Right lobe of liver (tissue), 6 donors: ENCODE measurements at regions not wholly inside any gene's neighbourhood (a gene's known extent, or its start where the extent isn't known, plus 50 kb on each side); places are given as distances from the start of the nearest gene placed in this dataset.
"Not testable (repeated sequence)": the region's sequence is repeated elsewhere in the genome, so short reads cannot be mapped to it uniquely, and the experiment has no call there.

ENCODE experiments used
- ATAC-seq, 4 donors: fragments of 200-7000 bp; cut with Tn5 transposase; one replicate each; pipeline ENCODE4 v1.9.1; 2020; ENCODE audit warnings: mild to moderate bottlenecking in 4 of 4, moderate library complexity in 4 of 4
- DNase-seq, 3 donors: peaks; one replicate each; pipeline ENCODE4 v3.0.0-alpha.2; 2020
- H3K27ac ChIP-seq, 3 donors: fragments of 200-600 bp; one replicate each; pipeline ENCODE4 v1.8.0; 2022
- H3K27me3 ChIP-seq, 2 donors: fragments of 200-600 bp; one replicate each; pipeline ENCODE4 v1.8.0; 2022
- H3K36me3 ChIP-seq, 4 donors: fragments of 200-600 bp; sonication (generic) in 1 of 4; one replicate each; pipeline versions ENCODE4 v1.5.1 to v1.8.0; 2017 to 2022; ENCODE audit warnings: control low read depth in 1 of 4
- H3K4me1 ChIP-seq, 4 donors: fragments of 200-600 bp; sonication (generic) in 1 of 4; one replicate each; pipeline versions ENCODE4 v1.5.1 to v1.8.0; 2017 to 2022; ENCODE audit warnings: control low read depth in 1 of 4
- H3K4me3 ChIP-seq, 3 donors: fragments of 200-600 bp; one replicate each; pipeline ENCODE4 v1.8.0; 2022
- H3K9me3 ChIP-seq, 4 donors: fragments of 200-600 bp; sonication (generic) in 1 of 4; one replicate each; pipeline versions ENCODE4 v1.5.1 to v1.8.0; 2017 to 2022; ENCODE audit warnings: control low read depth in 1 of 4
- CTCF ChIP-seq, 4 donors: fragments of 200-600 bp in 3 of 4; fragments of 450-650 bp in 1 of 4; IDR thresholded peaks; one replicate each; pipeline versions ENCODE4 v1.5.1 to v1.8.0; 2016 to 2022; ENCODE audit warnings: antibody characterized with exemption in 4 of 4, mild to moderate bottlenecking in 2 of 4
- POLR2A ChIP-seq: fragments of 450-650 bp; IDR thresholded peaks from one replicate; pipeline ENCODE4 v1.6.1; 2017; ENCODE audit warnings: antibody characterized with exemption, mild to moderate bottlenecking
- WGBS: methylation state at CpG from one replicate; pipeline ENCODE4 v1.1.6; 2018; ENCODE audit warnings: low coverage, low lambda C conversion rate; ENCODE audit not compliant: insufficient coverage; ENCODE audit errors: missing lambda C conversion rate; 5-methylcytosine and 5-hydroxymethylcytosine counted together
- intact Hi-C, 2 donors: fragments of 100-400 bp; cut with DNase I; formaldehyde crosslinking; loops; one replicate each; pipeline versions ENCODE4 v1.11.2 to v1.14.1; 2022
- donor health status: DM: no; HTN: yes; CAD: no.
- donor health status: DM: no; HTN: no; CAD: no.
- donor health status: DM: no; HTN: no; CAD: no.
- donor health status: DM: no; HTN: yes; CAD: no.
- donor health status: DM: no; HTN: yes; CAD: no.

GRCh38 chr10:6985644-6986043 is 405.6 kb upstream of the PRKCQ start:
- Histone ChIP-seq H3K36me3 (no peaks in the 10 kb centered on the region), H3K4me3 (no peak overlapping the region), H3K9me3 (no peaks in the 10 kb centered on the region), H3K27ac (no peak overlapping the region), H3K4me1 (no peaks in the 10 kb centered on the region), H3K27me3 (no peaks in the 10 kb centered on the region)
- intact Hi-C loops: no loop called here
- no peak for TF ChIP-seq POLR2A
- no peak for TF ChIP-seq CTCF (IDR thresholded peaks at IDR 0.05)
- ATAC-seq: no peak
- 72% methylated on average over 6 of the region's 9 CpGs for WGBS
- no peak for DNase-seq

GRCh38 chr10:6984971-6985370 is 404.9 kb upstream of the PRKCQ start:
- intact Hi-C loops: no loop called here
- no peak for TF ChIP-seq POLR2A
- TF ChIP-seq CTCF (IDR thresholded peaks at IDR 0.05): no peak
- 73% methylated on average over 2 of the region's 2 CpGs for WGBS
- no peaks in the 10 kb centered on the region for H3K4me1 ChIP-seq
- H3K36me3 ChIP-seq: no peaks in the 10 kb centered on the region
- H3K9me3 ChIP-seq: no peaks in the 10 kb centered on the region
- H3K27ac ChIP-seq: no peak overlapping the region
- DNase-seq (no peak), ATAC-seq (no peak)
- H3K27me3 ChIP-seq: no peaks in the 10 kb centered on the region
- no peak overlapping the region for H3K4me3 ChIP-seq

- WGBS: 58% methylated on average over 3 of the region's 5 CpGs
- H3K4me1 ChIP-seq, H3K27me3 ChIP-seq, DNase-seq, H3K36me3 ChIP-seq, intact Hi-C loops, H3K27ac ChIP-seq, H3K9me3 ChIP-seq, H3K4me3 ChIP-seq, ATAC-seq: not testable (repeated sequence)
These were observed 403.9 kb upstream of the PRKCQ start for GRCh38 chr10:6984016-6984415.

GRCh38 chr10:6980353-6980752 is 400.3 kb upstream of the PRKCQ start:
- Histone ChIP-seq H3K4me1 (no peaks in the 10 kb centered on the region), H3K9me3 (no peaks in the 10 kb centered on the region), H3K27me3 (no peaks in the 10 kb centered on the region), H3K36me3 (no peaks in the 10 kb centered on the region), H3K27ac (no peak overlapping the region), H3K4me3 (no peak overlapping the region)
- TF ChIP-seq POLR2A: no peak
- no peak for TF ChIP-seq CTCF (IDR thresholded peaks at IDR 0.05)
- ATAC-seq (no peak), DNase-seq (no peak)
- intact Hi-C loops: no loop called here
- WGBS: 28% methylated on average over 4 of the region's 4 CpGs

- DNase-seq (no peak), ATAC-seq (no peak)
- intact Hi-C loops: no loop called here
- TF ChIP-seq POLR2A (no peak), CTCF (IDR thresholded peaks at IDR 0.05) (no peak)
- H3K27ac ChIP-seq: no peak overlapping the region
- no peak overlapping the region for H3K4me3 ChIP-seq
- H3K27me3 ChIP-seq: no peaks in the 10 kb centered on the region
- no peaks in the 10 kb centered on the region for H3K9me3 ChIP-seq
- 53% methylated on average over 7 of the region's 7 CpGs for WGBS
- no peaks in the 10 kb centered on the region for H3K36me3 ChIP-seq
- H3K4me1 ChIP-seq: no peaks in the 10 kb centered on the region
These were observed 399.3 kb upstream of the PRKCQ start for GRCh38 chr10:6979371-6979770.
